Tibial nerve (tissue), 4 donors: ENCODE measurements at regions not wholly inside any gene's neighbourhood (a gene's known extent, or its start where the extent isn't known, plus 50 kb on each side); places are given as distances from the start of the nearest gene placed in this dataset.

Source experiments
- DNase-seq, 2 donors: peaks; one replicate each; pipeline ENCODE4 v3.0.0-alpha.2; 2019; ENCODE audit warnings: low spot score in 2 of 2
- H3K27ac ChIP-seq, 4 donors: fragments of 200-600 bp; sonication (generic) in 3 of 4; one replicate each; pipeline ENCODE4 v1.5.1; 2017 to 2019; ENCODE audit warnings: mild to moderate bottlenecking in 1 of 4
- H3K27me3 ChIP-seq, 2 donors: fragments of 200-600 bp; sonication (generic) in 1 of 2; one replicate each; pipeline versions ENCODE4 v1.5.1 to v1.6.0; 2017 to 2019
- H3K36me3 ChIP-seq, 3 donors: fragments of 200-600 bp; sonication (generic); one replicate each; pipeline ENCODE4 v1.5.1; 2018 to 2019
- H3K4me1 ChIP-seq, 4 donors: fragments of 200-600 bp; sonication (generic) in 3 of 4; one replicate each; pipeline ENCODE4 v1.5.1; 2017 to 2019
- H3K4me3 ChIP-seq, 4 donors: fragments of 200-600 bp; sonication (generic) in 3 of 4; one replicate each; pipeline ENCODE4 v1.5.1; 2017 to 2019; ENCODE audit warnings: mild to moderate bottlenecking in 1 of 4, moderate library complexity in 1 of 4
- H3K9me3 ChIP-seq, 4 donors: fragments of 200-600 bp; sonication (generic) in 3 of 4; one replicate each; pipeline ENCODE4 v1.5.1; 2017 to 2019
- EP300 ChIP-seq, 2 donors: sonication (generic); formaldehyde crosslinking; IDR thresholded peaks; one replicate each; pipeline ENCODE4 v1.6.1; 2017; ENCODE audit warnings: antibody characterized with exemption in 2 of 2, mild to moderate bottlenecking in 1 of 2
- POLR2A ChIP-seq, 2 donors: fragments of 450-650 bp; IDR thresholded peaks; one replicate each; pipeline ENCODE4 v1.6.1; 2017; ENCODE audit warnings: antibody characterized with exemption in 2 of 2, mild to moderate bottlenecking in 2 of 2, moderate library complexity in 2 of 2
- WGBS, 2 donors: methylation state at CpG; one replicate each; pipeline ENCODE4 v1.1.5; 2018; 5-methylcytosine and 5-hydroxymethylcytosine counted together
- TF ChIP-seq, protein P1 (sequence below), 5 experiments: fragments of 200-600 bp in 3 of 5; fragments of 450-650 bp in 2 of 5; sonication (generic) in 3 of 5; IDR thresholded peaks; one replicate each; pipeline ENCODE4 v1.5.1; 2016 to 2019; ENCODE audit warnings: antibody characterized with exemption in 5 of 5, mild to moderate bottlenecking in 3 of 5, moderate library complexity in 2 of 5

DNA sequence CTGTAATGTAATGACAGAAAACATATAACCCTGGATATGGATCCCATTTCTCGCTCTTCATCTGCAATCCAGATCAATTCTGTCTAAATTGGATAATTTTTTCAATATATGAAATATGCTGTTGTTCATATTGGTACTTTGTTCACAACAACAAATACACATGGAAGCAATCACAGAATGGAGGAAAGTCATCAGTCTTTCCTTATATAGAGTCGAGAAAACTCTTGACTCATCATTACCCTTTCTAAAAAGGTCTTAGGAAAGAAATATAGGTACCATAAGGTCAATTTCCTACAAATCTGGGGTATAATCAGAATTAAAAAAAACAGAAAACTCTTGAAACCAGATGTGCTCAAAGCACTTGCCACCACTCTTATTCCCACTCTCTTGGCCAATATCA is 677.6 kb upstream of the ID4 start:
- Histone ChIP-seq H3K9me3 (no peaks in the 10 kb centered on the region), H3K36me3 (no peaks in the 10 kb centered on the region), H3K27me3 (no peaks in the 10 kb centered on the region), H3K4me1 (no peaks in the 10 kb centered on the region), H3K4me3 (no peak overlapping the region), H3K27ac (no peak overlapping the region)
- TF ChIP-seq EP300 (IDR thresholded peaks at IDR 0.05) (no peak), POLR2A (IDR thresholded peaks at IDR 0.05) (no peak)
- TF ChIP-seq, protein P1, sequence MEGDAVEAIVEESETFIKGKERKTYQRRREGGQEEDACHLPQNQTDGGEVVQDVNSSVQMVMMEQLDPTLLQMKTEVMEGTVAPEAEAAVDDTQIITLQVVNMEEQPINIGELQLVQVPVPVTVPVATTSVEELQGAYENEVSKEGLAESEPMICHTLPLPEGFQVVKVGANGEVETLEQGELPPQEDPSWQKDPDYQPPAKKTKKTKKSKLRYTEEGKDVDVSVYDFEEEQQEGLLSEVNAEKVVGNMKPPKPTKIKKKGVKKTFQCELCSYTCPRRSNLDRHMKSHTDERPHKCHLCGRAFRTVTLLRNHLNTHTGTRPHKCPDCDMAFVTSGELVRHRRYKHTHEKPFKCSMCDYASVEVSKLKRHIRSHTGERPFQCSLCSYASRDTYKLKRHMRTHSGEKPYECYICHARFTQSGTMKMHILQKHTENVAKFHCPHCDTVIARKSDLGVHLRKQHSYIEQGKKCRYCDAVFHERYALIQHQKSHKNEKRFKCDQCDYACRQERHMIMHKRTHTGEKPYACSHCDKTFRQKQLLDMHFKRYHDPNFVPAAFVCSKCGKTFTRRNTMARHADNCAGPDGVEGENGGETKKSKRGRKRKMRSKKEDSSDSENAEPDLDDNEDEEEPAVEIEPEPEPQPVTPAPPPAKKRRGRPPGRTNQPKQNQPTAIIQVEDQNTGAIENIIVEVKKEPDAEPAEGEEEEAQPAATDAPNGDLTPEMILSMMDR (IDR thresholded peaks at IDR 0.05) = no peak
- DNase-seq = no peak
- 68 to 71% methylated on average over 2 of the region's 2 CpGs for WGBS, 2 donors

DNA sequence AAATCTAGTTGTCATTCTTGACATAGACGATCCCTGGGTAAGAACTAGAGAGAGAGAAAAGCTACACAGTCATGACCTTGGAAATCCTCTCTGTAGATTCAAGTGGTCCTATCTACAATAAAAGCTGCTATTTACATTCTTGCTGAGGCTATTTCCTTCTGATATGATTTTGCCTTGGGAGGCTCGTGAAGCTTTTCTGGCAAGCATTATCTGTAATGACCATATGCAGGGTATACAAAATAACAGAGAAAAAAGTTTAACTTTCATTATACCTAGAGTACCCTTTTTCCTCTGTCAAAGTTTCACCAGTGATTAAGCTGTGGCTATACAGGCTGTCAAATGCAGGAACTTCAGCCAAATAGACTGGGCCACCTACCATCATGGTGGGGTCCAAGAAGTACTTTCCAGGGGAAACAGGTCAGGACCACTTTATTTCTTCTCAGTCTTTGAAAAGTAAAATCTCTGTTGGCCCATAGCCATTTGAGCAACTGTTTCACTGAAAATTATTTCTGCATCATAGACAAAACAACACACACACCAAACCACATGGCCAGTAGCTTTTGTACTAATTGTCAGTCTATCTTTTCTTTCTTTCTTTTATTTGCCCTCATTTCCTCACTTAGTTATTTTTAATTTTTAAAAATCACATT is 677.0 kb upstream of the ID4 start:
- no peak overlapping the region for H3K4me3 ChIP-seq
- no peaks in the 10 kb centered on the region for H3K4me1 ChIP-seq
- 40 to 47% methylated on average over 2 of the region's 2 CpGs for WGBS, 2 donors
- TF ChIP-seq, protein P1 (IDR thresholded peaks at IDR 0.05) = no peak
- no peak for TF ChIP-seq POLR2A (IDR thresholded peaks at IDR 0.05)
- no peak for TF ChIP-seq EP300 (IDR thresholded peaks at IDR 0.05)
- H3K27ac ChIP-seq = no peak overlapping the region
- DNase-seq = no peak
- H3K27me3 ChIP-seq = no peaks in the 10 kb centered on the region
- no peaks in the 10 kb centered on the region for H3K36me3 ChIP-seq
- no peaks in the 10 kb centered on the region for H3K9me3 ChIP-seq

DNA sequence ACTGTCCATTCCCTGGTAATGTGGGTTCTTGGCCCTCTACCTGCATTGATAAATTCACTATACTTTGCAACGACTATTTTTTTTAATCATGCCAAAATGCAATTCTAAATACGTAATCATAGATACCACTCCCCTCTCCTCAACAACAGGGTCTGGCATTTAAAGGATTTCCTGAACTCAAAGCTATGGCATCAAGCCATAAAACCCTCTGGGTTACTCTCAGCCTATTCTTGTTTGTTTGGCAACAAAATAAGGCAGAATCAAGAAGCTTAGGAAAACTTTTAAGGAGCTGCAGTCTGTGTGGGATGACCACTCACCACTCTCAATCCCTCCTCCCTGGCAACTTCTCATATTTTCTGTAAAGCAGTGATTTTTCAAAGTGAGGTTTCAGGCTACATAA is 669.9 kb upstream of the ID4 start:
- no peaks in the 10 kb centered on the region for H3K27me3 ChIP-seq
- H3K4me3 ChIP-seq = no peak overlapping the region
- no peaks in the 10 kb centered on the region for H3K36me3 ChIP-seq
- H3K4me1 ChIP-seq = no peaks in the 10 kb centered on the region
- TF ChIP-seq EP300 (IDR thresholded peaks at IDR 0.05) = no peak
- TF ChIP-seq, protein P1 (IDR thresholded peaks at IDR 0.05) = no peak
- TF ChIP-seq POLR2A (IDR thresholded peaks at IDR 0.05) = no peak
- H3K9me3 ChIP-seq = no peaks in the 10 kb centered on the region
- no peak for DNase-seq
- no peak overlapping the region for H3K27ac ChIP-seq
- WGBS, 2 donors = 17% methylated on average over 2 of the region's 2 CpGs

DNA sequence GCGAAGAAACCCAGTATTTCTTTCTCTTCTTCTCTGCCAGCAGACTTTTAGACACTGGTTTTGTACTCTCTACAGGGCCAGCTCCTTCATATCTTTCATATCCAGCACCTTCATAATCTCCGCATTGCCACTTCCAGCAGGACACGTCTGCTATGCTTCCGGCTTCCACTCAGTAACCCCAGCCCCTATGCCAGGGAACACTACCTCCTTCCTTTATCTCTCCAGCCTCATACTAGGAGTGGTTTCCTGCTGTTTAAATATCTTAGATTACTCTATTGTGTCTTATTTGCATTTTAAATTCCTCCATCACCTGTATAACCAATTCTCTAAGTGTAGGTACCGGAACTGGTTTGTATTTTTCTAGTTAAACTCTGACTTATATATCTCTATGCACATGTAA is 667.8 kb upstream of the ID4 start:
- H3K4me1 ChIP-seq = no peaks in the 10 kb centered on the region
- H3K4me3 ChIP-seq = no peak overlapping the region
- TF ChIP-seq, protein P1 (IDR thresholded peaks at IDR 0.05) = no peak
- TF ChIP-seq EP300 (IDR thresholded peaks at IDR 0.05) = no peak
- TF ChIP-seq POLR2A (IDR thresholded peaks at IDR 0.05) = no peak
- no peak for DNase-seq
- no peaks in the 10 kb centered on the region for H3K27me3 ChIP-seq
- H3K9me3 ChIP-seq = no peaks in the 10 kb centered on the region
- H3K27ac ChIP-seq = no peak overlapping the region
- 88 to 93% methylated on average over 5 of the region's 5 CpGs for WGBS, 2 donors
- no peaks in the 10 kb centered on the region for H3K36me3 ChIP-seq

DNA sequence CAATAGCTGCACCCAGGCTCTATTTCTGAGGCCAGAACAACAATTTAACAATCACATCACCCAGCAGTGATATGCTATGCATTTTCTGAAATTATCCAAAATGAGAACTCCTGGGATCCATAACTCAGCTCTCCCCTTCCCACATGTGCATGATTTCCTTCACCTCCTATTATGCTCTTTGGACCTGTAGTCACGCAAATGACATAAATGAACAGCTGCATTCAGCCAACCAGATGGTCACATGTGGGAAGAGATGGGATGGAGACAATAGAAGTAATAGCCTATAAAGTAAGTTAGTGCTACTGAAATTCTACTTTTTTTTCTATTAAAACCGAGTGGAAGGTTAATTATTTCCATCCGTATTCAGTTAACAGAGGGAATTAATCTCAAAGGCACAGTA is 662.1 kb upstream of the ID4 start:
- Histone ChIP-seq H3K9me3 (peaks cover 0 to 8% (median 0%) of the 10 kb centered on the region in 4 donors), H3K27ac (no peak overlapping the region), H3K4me1 (no peaks in the 10 kb centered on the region), H3K36me3 (no peaks in the 10 kb centered on the region), H3K27me3 (no peaks in the 10 kb centered on the region), H3K4me3 (no peak overlapping the region)
- DNase-seq = no peak
- TF ChIP-seq EP300 (IDR thresholded peaks at IDR 0.05) = no peak
- no peak for TF ChIP-seq POLR2A (IDR thresholded peaks at IDR 0.05)
- TF ChIP-seq, protein P1 (IDR thresholded peaks at IDR 0.05) = no peak
- WGBS, 2 donors = 57 to 59% methylated on average over 3 of the region's 3 CpGs
